ENCODE measurements at regions not wholly inside any gene's neighbourhood (a gene's known extent, or its start where the extent isn't known, plus 50 kb on each side); places are given as distances from the start of the nearest gene placed in this dataset.

DNA sequence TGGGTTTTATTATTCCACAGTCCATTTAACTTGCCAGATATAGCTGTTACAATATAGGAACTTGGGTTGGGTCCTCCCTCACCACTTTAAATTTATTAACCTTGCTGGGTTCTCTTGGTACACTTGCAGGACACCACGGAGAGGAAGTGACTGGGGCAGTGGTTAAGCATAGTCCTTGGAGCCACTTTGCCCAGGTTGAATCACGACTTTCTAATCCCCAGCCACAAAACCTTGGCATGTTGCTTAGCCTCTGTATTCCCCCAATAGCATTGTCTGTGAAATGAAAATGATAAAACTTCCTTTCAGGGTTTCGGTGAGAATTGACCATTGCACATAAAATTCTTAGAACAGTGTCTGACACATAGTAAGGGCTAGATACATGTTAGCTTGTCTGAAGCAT, 221.2 kb downstream of the IRS1 start:
- no peak for TF ChIP-seq POLR2A (IDR thresholded peaks at IDR 0.05)
- TF ChIP-seq, protein P1, sequence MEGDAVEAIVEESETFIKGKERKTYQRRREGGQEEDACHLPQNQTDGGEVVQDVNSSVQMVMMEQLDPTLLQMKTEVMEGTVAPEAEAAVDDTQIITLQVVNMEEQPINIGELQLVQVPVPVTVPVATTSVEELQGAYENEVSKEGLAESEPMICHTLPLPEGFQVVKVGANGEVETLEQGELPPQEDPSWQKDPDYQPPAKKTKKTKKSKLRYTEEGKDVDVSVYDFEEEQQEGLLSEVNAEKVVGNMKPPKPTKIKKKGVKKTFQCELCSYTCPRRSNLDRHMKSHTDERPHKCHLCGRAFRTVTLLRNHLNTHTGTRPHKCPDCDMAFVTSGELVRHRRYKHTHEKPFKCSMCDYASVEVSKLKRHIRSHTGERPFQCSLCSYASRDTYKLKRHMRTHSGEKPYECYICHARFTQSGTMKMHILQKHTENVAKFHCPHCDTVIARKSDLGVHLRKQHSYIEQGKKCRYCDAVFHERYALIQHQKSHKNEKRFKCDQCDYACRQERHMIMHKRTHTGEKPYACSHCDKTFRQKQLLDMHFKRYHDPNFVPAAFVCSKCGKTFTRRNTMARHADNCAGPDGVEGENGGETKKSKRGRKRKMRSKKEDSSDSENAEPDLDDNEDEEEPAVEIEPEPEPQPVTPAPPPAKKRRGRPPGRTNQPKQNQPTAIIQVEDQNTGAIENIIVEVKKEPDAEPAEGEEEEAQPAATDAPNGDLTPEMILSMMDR (IDR thresholded peaks at IDR 0.05) = no peak
